ENCODE measurements at regions not wholly inside any gene's neighbourhood (a gene's known extent, or its start where the extent isn't known, plus 50 kb on each side); places are given as distances from the start of the nearest gene placed in this dataset.

DNA sequence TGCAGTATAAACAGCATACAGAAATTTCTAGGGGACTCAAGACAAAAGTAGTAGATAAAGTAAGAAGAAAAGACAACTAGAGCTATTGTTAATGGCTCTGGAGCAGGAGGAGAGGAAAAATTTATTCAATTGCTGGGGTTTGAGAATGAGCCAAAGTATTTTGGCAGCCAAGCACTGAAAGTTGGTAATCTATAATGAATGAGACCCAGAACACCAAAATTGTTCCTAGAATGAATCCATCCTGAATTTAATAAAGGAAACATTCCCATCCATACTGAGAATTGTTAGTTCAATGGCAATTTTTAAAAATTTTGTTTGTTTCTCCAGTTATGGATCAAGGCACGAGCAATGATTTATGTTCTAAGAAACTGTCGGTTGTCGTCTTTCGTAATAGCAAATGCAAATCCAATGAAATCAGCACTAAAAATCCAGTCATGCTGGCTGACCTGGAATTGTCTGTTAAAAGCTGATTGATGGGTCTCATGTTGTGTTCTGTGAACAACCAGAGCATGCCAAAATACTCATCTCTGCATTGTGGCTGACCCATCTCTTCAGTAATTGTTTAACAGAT, 170.9 kb upstream of the LMNTD1 start:
- DNase-seq (ENCODE audit: low read depth, low spot score), result no peak
- Histone ChIP-seq H3K9ac (ENCODE audit: insufficient read length, low read depth) (no peak overlapping the region), H3K4me1 (ENCODE audit: insufficient read depth, insufficient read length) (no peaks in the 10 kb centered on the region), H3K36me3 (ENCODE audit: insufficient read depth, insufficient read length, low read length) (no peaks in the 10 kb centered on the region), H3K27me3 (ENCODE audit: insufficient read depth, insufficient read length) (no peaks in the 10 kb centered on the region), H3K9me3 (ENCODE audit: insufficient read depth, low read length) (no peaks in the 10 kb centered on the region), H3K4me3 (ENCODE audit: insufficient read length, low read depth) (no peak overlapping the region)
- TF ChIP-seq YY1 (IDR thresholded peaks at IDR 0.05; ENCODE audit: insufficient read depth, insufficient read length), result no peak
- no peak for TF ChIP-seq SUZ12 (IDR thresholded peaks at IDR 0.05; ENCODE audit: extremely low read depth, insufficient read depth, insufficient read length)
- TF ChIP-seq ZNF274 (IDR thresholded peaks at IDR 0.05; ENCODE audit: low read depth, low read length), result no peak

DNA sequence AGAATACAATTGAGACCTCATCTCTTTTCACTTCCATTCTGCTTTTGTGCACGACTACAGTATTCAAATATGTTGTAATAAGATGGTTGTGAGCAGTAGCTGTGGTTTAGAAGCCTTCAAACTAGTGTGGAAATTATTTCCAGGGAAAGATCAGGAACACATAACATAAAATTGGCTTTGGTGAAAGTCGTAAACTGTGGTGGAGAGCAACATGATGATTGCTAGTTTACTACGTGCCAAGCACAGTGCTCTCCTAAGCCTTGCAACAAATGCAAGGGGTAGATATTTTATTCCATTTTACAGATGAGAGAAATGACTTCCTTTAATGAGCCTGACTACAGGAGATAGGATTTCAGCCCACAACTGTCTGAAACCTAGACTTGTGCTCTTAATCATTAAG, 172.4 kb upstream of the LMNTD1 start:
- Histone ChIP-seq H3K4me1 (ENCODE audit: insufficient read depth, insufficient read length) (no peaks in the 10 kb centered on the region), H3K9me3 (ENCODE audit: insufficient read depth, low read length) (no peaks in the 10 kb centered on the region), H3K36me3 (ENCODE audit: insufficient read depth, insufficient read length, low read length) (no peaks in the 10 kb centered on the region), H3K4me3 (ENCODE audit: insufficient read length, low read depth) (no peak overlapping the region), H3K9ac (ENCODE audit: insufficient read length, low read depth) (no peak overlapping the region), H3K27me3 (ENCODE audit: insufficient read depth, insufficient read length) (no peaks in the 10 kb centered on the region)
- no peak for TF ChIP-seq ZNF274 (IDR thresholded peaks at IDR 0.05; ENCODE audit: low read depth, low read length)
- TF ChIP-seq YY1 (IDR thresholded peaks at IDR 0.05; ENCODE audit: insufficient read depth, insufficient read length), result no peak
- TF ChIP-seq SUZ12 (IDR thresholded peaks at IDR 0.05; ENCODE audit: extremely low read depth, insufficient read depth, insufficient read length), result no peak
- no peak for DNase-seq (ENCODE audit: low read depth, low spot score)

DNA sequence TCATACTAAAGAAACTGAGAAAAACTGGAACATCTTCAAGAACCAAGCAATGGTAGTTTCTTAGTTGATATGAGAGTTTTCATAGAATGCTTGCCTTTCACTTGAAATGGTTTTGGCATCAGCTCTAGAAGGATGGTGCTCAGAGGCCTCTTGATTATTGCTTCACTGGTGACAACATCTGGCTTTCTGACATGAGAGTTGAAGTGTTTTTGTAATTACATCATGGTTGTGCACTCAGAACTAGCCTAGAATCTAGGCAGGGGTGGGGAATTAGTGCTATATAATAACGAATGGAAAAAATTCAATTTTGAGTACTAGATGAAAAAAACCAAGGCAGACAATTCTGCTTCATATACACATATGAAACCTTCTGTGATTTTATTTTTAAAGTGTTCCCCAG, 172.8 kb upstream of the LMNTD1 start:
- no peaks in the 10 kb centered on the region for H3K4me1 ChIP-seq (ENCODE audit: insufficient read depth, insufficient read length)
- no peak overlapping the region for H3K4me3 ChIP-seq (ENCODE audit: insufficient read length, low read depth)
- no peak for DNase-seq (ENCODE audit: low read depth, low spot score)
- H3K9ac ChIP-seq (ENCODE audit: insufficient read length, low read depth), result no peak overlapping the region
- H3K36me3 ChIP-seq (ENCODE audit: insufficient read depth, insufficient read length, low read length), result no peaks in the 10 kb centered on the region
- no peaks in the 10 kb centered on the region for H3K9me3 ChIP-seq (ENCODE audit: insufficient read depth, low read length)
- no peak for TF ChIP-seq SUZ12 (IDR thresholded peaks at IDR 0.05; ENCODE audit: extremely low read depth, insufficient read depth, insufficient read length)
- TF ChIP-seq YY1 (IDR thresholded peaks at IDR 0.05; ENCODE audit: insufficient read depth, insufficient read length), result no peak
- TF ChIP-seq ZNF274 (IDR thresholded peaks at IDR 0.05; ENCODE audit: low read depth, low read length), result no peak
- no peaks in the 10 kb centered on the region for H3K27me3 ChIP-seq (ENCODE audit: insufficient read depth, insufficient read length)

DNA sequence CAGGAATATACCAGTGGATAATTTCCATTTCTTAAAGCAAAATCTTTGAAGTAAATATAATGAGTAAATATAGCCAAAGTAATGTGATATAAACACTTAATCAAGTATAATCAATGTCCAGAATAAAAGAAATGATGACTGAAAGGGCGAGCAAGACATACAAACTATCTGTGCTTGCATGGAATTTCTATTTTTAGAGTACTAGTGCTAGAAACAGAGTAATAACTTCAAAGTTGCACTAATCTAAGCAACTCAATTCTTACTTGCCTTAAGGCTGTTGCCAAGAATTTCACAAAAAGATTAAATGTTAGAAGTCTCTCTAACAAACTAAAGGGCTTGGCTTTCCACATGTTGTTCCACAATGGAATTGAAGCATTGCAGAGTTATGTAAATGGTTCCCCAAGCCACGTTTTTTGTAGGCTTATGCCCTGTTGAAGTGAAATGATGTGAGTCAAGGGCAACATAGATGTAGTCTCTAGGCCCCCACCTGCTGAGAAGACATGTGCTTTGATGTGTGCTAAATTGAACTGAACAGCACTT, 175.0 kb upstream of the LMNTD1 start:
- Histone ChIP-seq H3K36me3 (ENCODE audit: insufficient read depth, insufficient read length, low read length) (no peaks in the 10 kb centered on the region), H3K4me3 (ENCODE audit: insufficient read length, low read depth) (no peak overlapping the region), H3K4me1 (ENCODE audit: insufficient read depth, insufficient read length) (no peaks in the 10 kb centered on the region), H3K9ac (ENCODE audit: insufficient read length, low read depth) (no peak overlapping the region), H3K9me3 (ENCODE audit: insufficient read depth, low read length) (no peaks in the 10 kb centered on the region; the same call in 1 of the 2 replicates), H3K27me3 (ENCODE audit: insufficient read depth, insufficient read length) (no peaks in the 10 kb centered on the region)
- TF ChIP-seq YY1 (IDR thresholded peaks at IDR 0.05; ENCODE audit: insufficient read depth, insufficient read length), result no peak
- TF ChIP-seq SUZ12 (IDR thresholded peaks at IDR 0.05; ENCODE audit: extremely low read depth, insufficient read depth, insufficient read length), result no peak
- no peak for TF ChIP-seq ZNF274 (IDR thresholded peaks at IDR 0.05; ENCODE audit: low read depth, low read length)
- DNase-seq (ENCODE audit: low read depth, low spot score), result no peak

DNA sequence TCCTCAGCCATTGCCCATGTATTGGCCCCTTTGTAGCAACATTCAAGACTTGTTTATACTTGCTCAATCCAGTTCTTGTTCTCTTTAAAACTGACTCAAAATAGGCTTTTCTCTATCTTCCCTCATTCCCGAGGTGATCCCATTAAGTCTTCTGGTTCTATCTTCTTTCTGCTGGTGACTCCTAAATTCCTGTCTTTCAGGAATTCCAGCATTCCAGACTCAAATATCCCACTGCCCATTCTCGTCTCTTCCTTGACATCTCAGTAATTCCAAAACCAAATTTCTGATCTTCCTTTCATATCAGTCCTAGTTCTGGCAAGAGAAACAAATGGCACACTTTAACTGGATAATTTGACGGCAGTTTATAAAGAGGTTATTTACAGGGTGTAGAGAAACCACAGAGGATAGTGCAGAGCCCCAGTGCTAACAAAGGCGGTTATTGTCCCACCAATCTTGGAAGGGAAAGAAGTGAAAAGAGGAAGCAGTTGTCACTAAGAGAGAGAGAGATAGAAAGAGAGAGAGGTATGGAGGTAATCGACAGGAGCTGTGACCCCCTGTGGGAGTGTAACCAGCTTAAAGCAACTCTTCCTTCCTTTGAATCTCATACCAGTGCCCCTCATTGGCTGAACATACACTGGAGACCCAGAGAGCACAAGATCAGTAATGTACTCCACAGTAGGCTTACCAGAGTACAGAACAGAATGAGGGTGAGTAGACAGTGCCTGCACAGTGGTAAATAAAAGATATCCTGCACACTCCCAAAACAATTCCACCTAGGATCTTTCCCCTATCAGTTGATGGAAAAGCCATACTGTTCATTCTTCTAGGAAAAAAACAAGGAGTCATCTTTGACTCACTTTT, 177.6 kb upstream of the LMNTD1 start:
- no peaks in the 10 kb centered on the region for H3K27me3 ChIP-seq (ENCODE audit: insufficient read depth, insufficient read length)
- H3K4me1 ChIP-seq (ENCODE audit: insufficient read depth, insufficient read length), result no peaks in the 10 kb centered on the region
- no peak overlapping the region for H3K9ac ChIP-seq (ENCODE audit: insufficient read length, low read depth)
- H3K4me3 ChIP-seq (ENCODE audit: insufficient read length, low read depth), result no peak overlapping the region
- no peaks in the 10 kb centered on the region for H3K36me3 ChIP-seq (ENCODE audit: insufficient read depth, insufficient read length, low read length)
- DNase-seq (ENCODE audit: low read depth, low spot score), result no peak
- no peaks in the 10 kb centered on the region; the same call in 1 of the 2 replicates for H3K9me3 ChIP-seq (ENCODE audit: insufficient read depth, low read length)
- TF ChIP-seq SUZ12 (IDR thresholded peaks at IDR 0.05; ENCODE audit: extremely low read depth, insufficient read depth, insufficient read length) (no peak), YY1 (IDR thresholded peaks at IDR 0.05; ENCODE audit: insufficient read depth, insufficient read length) (no peak)

DNA sequence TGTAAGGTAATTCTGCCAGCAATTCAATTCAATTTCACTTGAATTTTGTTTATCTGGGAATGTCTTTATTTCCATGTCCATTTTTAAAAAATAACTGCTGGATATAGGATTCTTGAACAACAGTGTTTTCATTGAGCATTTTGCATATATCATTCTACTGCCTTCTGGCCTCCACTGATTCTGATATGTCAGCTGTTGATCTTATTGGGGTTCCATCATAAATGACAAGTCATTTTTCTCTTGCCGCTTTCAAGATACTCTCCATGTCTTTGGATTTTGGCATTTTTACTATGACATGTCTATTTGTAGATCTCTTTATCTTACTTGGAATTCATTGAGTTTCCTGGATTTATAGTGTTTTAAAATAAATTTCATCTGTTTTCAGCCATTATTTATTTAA, 180.5 kb upstream of the LMNTD1 start:
- Histone ChIP-seq H3K4me3 (ENCODE audit: insufficient read length, low read depth) (no peak overlapping the region), H3K36me3 (ENCODE audit: insufficient read depth, insufficient read length, low read length) (no peaks in the 10 kb centered on the region), H3K4me1 (ENCODE audit: insufficient read depth, insufficient read length) (no peaks in the 10 kb centered on the region), H3K27me3 (ENCODE audit: insufficient read depth, insufficient read length) (no peaks in the 10 kb centered on the region), H3K9me3 (ENCODE audit: insufficient read depth, low read length) (peaks cover 6% of the 10 kb centered on the region), H3K9ac (ENCODE audit: insufficient read length, low read depth) (no peak overlapping the region)
- no peak for TF ChIP-seq SUZ12 (IDR thresholded peaks at IDR 0.05; ENCODE audit: extremely low read depth, insufficient read depth, insufficient read length)
- no peak for DNase-seq (ENCODE audit: low read depth, low spot score)

DNA sequence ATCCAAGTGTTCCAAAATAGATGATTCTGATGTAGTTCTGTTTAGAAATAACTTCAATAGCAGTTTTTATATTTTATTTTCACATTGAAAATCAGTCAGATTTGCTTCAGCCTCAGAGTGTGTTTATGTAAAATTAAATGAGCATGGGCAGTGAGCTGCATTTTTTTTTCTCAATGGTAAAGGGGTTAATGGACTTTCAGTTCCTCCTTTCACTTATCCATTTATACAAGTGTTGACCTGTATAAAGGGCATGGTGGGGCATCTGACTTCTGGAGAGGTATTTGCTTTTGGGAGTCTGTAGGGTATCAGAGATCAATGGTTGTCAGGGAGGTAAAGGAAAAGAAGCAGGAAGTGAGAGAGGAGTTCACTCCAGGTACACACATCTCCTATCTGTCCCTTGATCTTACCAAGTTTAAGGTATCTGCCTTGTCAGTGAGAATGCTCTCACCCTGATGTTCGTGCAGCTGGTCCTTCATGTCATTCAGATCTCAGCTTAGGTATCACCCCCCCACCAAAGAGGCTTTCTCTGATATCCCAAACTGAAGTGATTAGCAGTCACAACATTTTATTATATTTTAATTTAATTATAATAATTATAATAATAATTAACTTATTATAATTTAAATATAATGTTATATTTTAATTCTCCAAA, 181.6 kb upstream of the LMNTD1 start:
- no peaks in the 10 kb centered on the region for H3K27me3 ChIP-seq (ENCODE audit: insufficient read depth, insufficient read length)
- H3K4me3 ChIP-seq (ENCODE audit: insufficient read length, low read depth), result no peak overlapping the region
- no peaks in the 10 kb centered on the region for H3K4me1 ChIP-seq (ENCODE audit: insufficient read depth, insufficient read length)
- H3K9ac ChIP-seq (ENCODE audit: insufficient read length, low read depth), result no peak overlapping the region
- TF ChIP-seq YY1 (IDR thresholded peaks at IDR 0.05; ENCODE audit: insufficient read depth, insufficient read length) (no peak), SUZ12 (IDR thresholded peaks at IDR 0.05; ENCODE audit: extremely low read depth, insufficient read depth, insufficient read length) (no peak)
- no peak for DNase-seq (ENCODE audit: low read depth, low spot score)
- H3K36me3 ChIP-seq (ENCODE audit: insufficient read depth, insufficient read length, low read length), result no peaks in the 10 kb centered on the region
- peaks cover 6% of the 10 kb centered on the region for H3K9me3 ChIP-seq (ENCODE audit: insufficient read depth, low read length)
